Kidney (tissue), 13 donors: ENCODE measurements at regions not wholly inside any gene's neighbourhood (a gene's known extent, or its start where the extent isn't known, plus 50 kb on each side); places are given as distances from the start of the nearest gene placed in this dataset.

Experiments used
- DNase-seq, 5 donors: peaks; one replicate each; pipeline ENCODE4 v3.0.0-alpha.2; 2013 to 2020
- FAIRE-seq: peaks from 2 replicates; lab custom pipeline; 2012; peaks lifted over from hg19 to GRCh38; lab: Jason Lieb, UNC
- H3K27ac ChIP-seq, 2 donors: one replicate each; pipeline ENCODE4 v1.7.0; 2013; ENCODE audit warnings: low read depth in 2 of 2, low read length in 2 of 2, inconsistent platforms in 1 of 2
- H3K27me3 ChIP-seq: one replicate; pipeline ENCODE4 v1.7.1; 2013; ENCODE audit warnings: low read length, inconsistent platforms; ENCODE audit not compliant: control insufficient read depth, insufficient read depth
- H3K36me3 ChIP-seq, 3 donors: one replicate each; pipeline versions ENCODE4 v1.7.0 to v1.7.1; 2013; ENCODE audit warnings: low read length in 3 of 3, control low read depth in 1 of 3, inconsistent platforms in 1 of 3; ENCODE audit not compliant: insufficient read depth in 3 of 3, control insufficient read depth in 2 of 3
- H3K4me1 ChIP-seq, 3 donors: one replicate each; pipeline versions ENCODE4 v1.7.0 to v1.7.1; 2013; ENCODE audit warnings: low read length in 3 of 3, inconsistent platforms in 1 of 3, low read depth in 1 of 3; ENCODE audit not compliant: control insufficient read depth in 2 of 3, insufficient read depth in 2 of 3
- H3K4me3 ChIP-seq, 3 donors: one replicate each; pipeline versions ENCODE4 v1.7.0 to v1.8.1; 2013; ENCODE audit warnings: low read length in 3 of 3, control low read depth in 1 of 3, inconsistent platforms in 1 of 3
- H3K9ac ChIP-seq, 3 donors: one replicate each; pipeline versions ENCODE4 v1.7.0 to v1.7.1; 2013; ENCODE audit warnings: low read length in 3 of 3, control low read depth in 1 of 3, inconsistent platforms in 1 of 3
- H3K9me3 ChIP-seq, 3 donors: one replicate each; pipeline versions ENCODE4 v1.7.0 to v1.7.1; 2013; ENCODE audit warnings: low read length in 3 of 3, control low read depth in 1 of 3, inconsistent platforms in 1 of 3; ENCODE audit not compliant: control insufficient read depth in 2 of 3, insufficient read depth in 1 of 3
- intact Hi-C: fragments of 100-400 bp; cut with DNase I; formaldehyde crosslinking; loops from one replicate; pipeline ENCODE4 v1.11.1; 2022
- TF ChIP-seq, protein P1 (sequence below): IDR thresholded peaks from 3 replicates; pipeline ENCODE4 v1.5.1; 2012; ENCODE audit warnings: mild to moderate bottlenecking, moderate library complexity, borderline replicate concordance; ENCODE audit not compliant: insufficient read depth; ENCODE audit errors: extremely low read depth
- donor health status: control.
- donor health status: control.
- donor health status: control.
- donor health status: control.
- donor health status: control.
- donor health status: DM: yes; HTN: yes; CAD: no.
- donor health status: Normal renal cell carcinoma (clear cell type).

DNA sequence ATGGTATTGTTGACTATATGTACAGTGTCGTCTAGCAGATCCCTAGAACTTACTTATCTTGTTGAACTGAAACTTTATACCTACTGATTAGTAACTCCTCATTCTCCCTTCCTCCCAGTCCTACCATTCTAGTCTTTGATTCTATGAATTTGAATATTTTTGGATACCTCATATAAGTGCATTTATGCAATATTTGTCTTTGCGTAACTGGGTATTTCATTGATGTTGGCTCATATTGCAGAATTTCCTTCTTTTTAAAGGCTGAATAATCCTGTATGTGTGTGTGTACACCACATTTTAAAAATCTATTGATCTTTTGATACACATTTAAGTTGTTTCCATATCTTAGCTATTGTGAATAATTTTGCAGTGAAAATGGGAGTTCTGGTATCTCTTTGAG, 119.9 kb downstream of the SOX4 start:
- Histone ChIP-seq H3K9me3 (no peaks in the 10 kb centered on the region), H3K27ac (no peak overlapping the region), H3K4me3 (no peak overlapping the region), H3K4me1 (no peaks in the 10 kb centered on the region), H3K27me3 (no peaks in the 10 kb centered on the region), H3K9ac (no peak overlapping the region), H3K36me3 (no peaks in the 10 kb centered on the region)
- TF ChIP-seq, protein P1, sequence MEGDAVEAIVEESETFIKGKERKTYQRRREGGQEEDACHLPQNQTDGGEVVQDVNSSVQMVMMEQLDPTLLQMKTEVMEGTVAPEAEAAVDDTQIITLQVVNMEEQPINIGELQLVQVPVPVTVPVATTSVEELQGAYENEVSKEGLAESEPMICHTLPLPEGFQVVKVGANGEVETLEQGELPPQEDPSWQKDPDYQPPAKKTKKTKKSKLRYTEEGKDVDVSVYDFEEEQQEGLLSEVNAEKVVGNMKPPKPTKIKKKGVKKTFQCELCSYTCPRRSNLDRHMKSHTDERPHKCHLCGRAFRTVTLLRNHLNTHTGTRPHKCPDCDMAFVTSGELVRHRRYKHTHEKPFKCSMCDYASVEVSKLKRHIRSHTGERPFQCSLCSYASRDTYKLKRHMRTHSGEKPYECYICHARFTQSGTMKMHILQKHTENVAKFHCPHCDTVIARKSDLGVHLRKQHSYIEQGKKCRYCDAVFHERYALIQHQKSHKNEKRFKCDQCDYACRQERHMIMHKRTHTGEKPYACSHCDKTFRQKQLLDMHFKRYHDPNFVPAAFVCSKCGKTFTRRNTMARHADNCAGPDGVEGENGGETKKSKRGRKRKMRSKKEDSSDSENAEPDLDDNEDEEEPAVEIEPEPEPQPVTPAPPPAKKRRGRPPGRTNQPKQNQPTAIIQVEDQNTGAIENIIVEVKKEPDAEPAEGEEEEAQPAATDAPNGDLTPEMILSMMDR: no peak
- DNase-seq (no peak), FAIRE-seq (no peak)
- intact Hi-C loops: no loop called here

DNA sequence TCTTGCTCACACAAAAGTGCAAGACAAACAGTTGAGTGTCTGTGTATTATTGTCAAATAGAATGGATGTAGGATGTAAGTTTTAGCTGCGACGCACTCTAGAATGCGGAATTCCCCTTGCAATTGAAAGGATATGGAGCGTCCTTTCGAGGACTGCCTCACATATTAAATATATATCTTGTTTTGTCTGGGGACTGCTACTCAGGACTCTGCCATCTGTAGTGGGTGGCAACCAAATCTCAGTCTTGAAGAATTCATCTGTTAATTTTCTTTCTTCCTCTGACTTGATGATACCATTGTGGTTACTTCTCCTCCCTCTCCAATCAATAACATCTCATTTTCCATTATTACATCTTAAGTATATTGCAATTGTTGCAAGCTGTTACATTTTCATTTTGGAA, 121.6 kb downstream of the SOX4 start:
- Histone ChIP-seq H3K27ac (no peak overlapping the region), H3K36me3 (no peaks in the 10 kb centered on the region), H3K4me3 (no peak overlapping the region), H3K4me1 (no peaks in the 10 kb centered on the region), H3K27me3 (no peaks in the 10 kb centered on the region), H3K9me3 (peaks cover 0 to 4% (median 0%) of the 10 kb centered on the region in 3 donors), H3K9ac (no peak overlapping the region)
- intact Hi-C loops: no loop called here
- TF ChIP-seq, protein P1: no peak
- FAIRE-seq (no peak), DNase-seq (no peak)

DNA sequence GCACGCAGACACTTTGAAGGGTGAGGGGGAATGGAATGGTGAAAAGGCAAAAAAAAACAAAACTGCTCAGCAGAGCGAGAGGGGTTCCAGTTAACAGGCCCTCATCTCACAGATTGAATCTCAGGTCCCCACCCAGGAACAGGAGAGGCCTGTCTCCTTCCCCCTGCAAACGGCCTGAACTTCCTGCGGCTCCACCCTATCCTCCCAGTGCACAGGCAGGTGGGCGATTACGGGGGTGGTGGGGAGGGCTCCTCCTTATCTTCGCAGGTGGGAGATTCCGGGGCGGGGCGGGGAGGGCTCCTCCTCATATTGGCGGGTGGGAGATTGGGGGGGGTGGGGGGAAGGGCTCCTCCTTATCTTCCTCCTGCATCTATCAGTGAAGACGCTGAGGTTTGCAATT, 129.0 kb downstream of the SOX4 start:
- TF ChIP-seq, protein P1: no peak
- Histone ChIP-seq H3K4me1 (no peaks in the 10 kb centered on the region), H3K9ac (no peak overlapping the region), H3K36me3 (no peaks in the 10 kb centered on the region), H3K27me3 (no peaks in the 10 kb centered on the region), H3K27ac (no peak overlapping the region), H3K4me3 (no peak overlapping the region), H3K9me3 (peaks cover 0 to 4% (median 0%) of the 10 kb centered on the region in 3 donors)
- FAIRE-seq (no peak), DNase-seq (peak in 1 of 5 donors; percentile 26)
- intact Hi-C loops: no loop called here

DNA sequence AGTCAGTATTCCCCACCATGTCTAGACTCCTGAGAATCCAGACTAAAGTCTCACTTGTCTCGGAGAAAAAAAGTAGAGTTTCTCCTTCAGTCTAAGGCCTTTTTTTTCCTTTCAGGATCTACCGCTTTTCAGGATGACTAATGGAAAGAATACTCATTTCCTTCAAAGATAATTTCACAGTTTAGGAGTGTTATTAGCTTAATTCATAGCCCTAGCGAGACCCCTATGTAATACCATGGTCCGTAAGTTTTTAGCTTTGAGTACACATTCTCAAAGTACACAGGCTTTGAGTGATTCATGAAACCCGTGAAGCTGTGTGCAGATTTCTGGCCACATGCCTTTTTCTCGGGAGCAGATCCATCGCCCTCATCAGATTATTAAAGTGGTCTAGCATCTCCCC, 133.1 kb downstream of the SOX4 start:
- Histone ChIP-seq H3K36me3 (no peaks in the 10 kb centered on the region), H3K27ac (no peak overlapping the region), H3K27me3 (no peaks in the 10 kb centered on the region), H3K9me3 (no peaks in the 10 kb centered on the region), H3K4me3 (no peak overlapping the region), H3K4me1 (no peaks in the 10 kb centered on the region), H3K9ac (no peak overlapping the region)
- DNase-seq (no peak), FAIRE-seq (no peak)
- TF ChIP-seq, protein P1: no peak
- intact Hi-C loops: no loop called here
